ENCODE measurements at regions not wholly inside any gene's neighbourhood (a gene's known extent, or its start where the extent isn't known, plus 50 kb on each side); places are given as distances from the start of the nearest gene placed in this dataset.
"Not testable (repeated sequence)": the region's sequence is repeated elsewhere in the genome, so short reads cannot be mapped to it uniquely, and the experiment has no call there.

GRCh38 chr3:6326771-6327170, 534.1 kb upstream of the GRM7 start:
- H3K4me1 Mint-ChIP-seq: no peaks in the 10 kb centered on the region
- no peak for TF ChIP-seq CTCF (IDR thresholded peaks at IDR 0.05)
- H3K9me3 Mint-ChIP-seq: no peaks in the 10 kb centered on the region
- H3K4me3 Mint-ChIP-seq: no peak overlapping the region
- H3K36me3 Mint-ChIP-seq (ENCODE audit: low read depth): no peaks in the 10 kb centered on the region
- DNase-seq: no peak
- H3K27ac Mint-ChIP-seq: no peak overlapping the region
- peaks cover 2% of the 10 kb centered on the region for H3K27me3 Mint-ChIP-seq (ENCODE audit: low read depth, poor library complexity)

GRCh38 chr3:6340980-6341325, 520.0 kb upstream of the GRM7 start:
- not testable (repeated sequence) for H3K27me3 Mint-ChIP-seq (ENCODE audit: low read depth, poor library complexity); H3K36me3 Mint-ChIP-seq (ENCODE audit: low read depth); DNase-seq; H3K4me3 Mint-ChIP-seq; H3K4me1 Mint-ChIP-seq
- peaks cover 19% of the 10 kb centered on the region for H3K9me3 Mint-ChIP-seq
- peak overlapping the region; percentile 69 for H3K27ac Mint-ChIP-seq

GRCh38 chr3:6351752-6352151, 509.2 kb upstream of the GRM7 start:
- H3K27ac Mint-ChIP-seq: no peak overlapping the region
- H3K27me3 Mint-ChIP-seq (ENCODE audit: low read depth, poor library complexity): no peaks in the 10 kb centered on the region

GRCh38 chr3:6354653-6355052, 506.3 kb upstream of the GRM7 start:
- no peaks in the 10 kb centered on the region for H3K4me1 Mint-ChIP-seq
- no peaks in the 10 kb centered on the region for H3K36me3 Mint-ChIP-seq (ENCODE audit: low read depth)
- no peaks in the 10 kb centered on the region for H3K9me3 Mint-ChIP-seq
- H3K27ac Mint-ChIP-seq: no peak overlapping the region
- H3K27me3 Mint-ChIP-seq (ENCODE audit: low read depth, poor library complexity): peaks cover 4% of the 10 kb centered on the region
- DNase-seq: no peak
- no peak for TF ChIP-seq CTCF (IDR thresholded peaks at IDR 0.05)
- H3K4me3 Mint-ChIP-seq: no peak overlapping the region

More at GRCh38 chr3:6351752-6352151, 509.2 kb upstream of the GRM7 start:
- H3K36me3 Mint-ChIP-seq (ENCODE audit: low read depth): no peaks in the 10 kb centered on the region
- no peaks in the 10 kb centered on the region for H3K4me1 Mint-ChIP-seq
- no peak overlapping the region for H3K4me3 Mint-ChIP-seq
- no peak for DNase-seq
- H3K9me3 Mint-ChIP-seq: no peaks in the 10 kb centered on the region
- TF ChIP-seq CTCF (IDR thresholded peaks at IDR 0.05): no peak

- no peak for TF ChIP-seq CTCF (IDR thresholded peaks at IDR 0.05)
- Mint-ChIP-seq H3K4me1 (no peaks in the 10 kb centered on the region), H3K27ac (no peak overlapping the region), H3K36me3 (ENCODE audit: low read depth) (no peaks in the 10 kb centered on the region), H3K27me3 (ENCODE audit: low read depth, poor library complexity) (peaks cover 6% of the 10 kb centered on the region), H3K4me3 (no peak overlapping the region), H3K9me3 (no peaks in the 10 kb centered on the region)
- no peak for DNase-seq
Observed at GRCh38 chr3:6362406-6362805, 498.5 kb upstream of the GRM7 start.

- H3K4me3 Mint-ChIP-seq: no peak overlapping the region
- no peak for DNase-seq
- no peak for TF ChIP-seq CTCF (IDR thresholded peaks at IDR 0.05)
- H3K36me3 Mint-ChIP-seq (ENCODE audit: low read depth): no peaks in the 10 kb centered on the region
- peaks cover 3% of the 10 kb centered on the region for H3K27me3 Mint-ChIP-seq (ENCODE audit: low read depth, poor library complexity)
- no peak overlapping the region for H3K27ac Mint-ChIP-seq
- H3K4me1 Mint-ChIP-seq: no peaks in the 10 kb centered on the region
- H3K9me3 Mint-ChIP-seq: no peaks in the 10 kb centered on the region
Observed at GRCh38 chr3:6367171-6367570, 493.7 kb upstream of the GRM7 start.

All from nephron progenitor cell (in vitro differentiated cells).